ENCODE measurements at regions not wholly inside any gene's neighbourhood (a gene's known extent, or its start where the extent isn't known, plus 50 kb on each side); places are given as distances from the start of the nearest gene placed in this dataset.

DNA sequence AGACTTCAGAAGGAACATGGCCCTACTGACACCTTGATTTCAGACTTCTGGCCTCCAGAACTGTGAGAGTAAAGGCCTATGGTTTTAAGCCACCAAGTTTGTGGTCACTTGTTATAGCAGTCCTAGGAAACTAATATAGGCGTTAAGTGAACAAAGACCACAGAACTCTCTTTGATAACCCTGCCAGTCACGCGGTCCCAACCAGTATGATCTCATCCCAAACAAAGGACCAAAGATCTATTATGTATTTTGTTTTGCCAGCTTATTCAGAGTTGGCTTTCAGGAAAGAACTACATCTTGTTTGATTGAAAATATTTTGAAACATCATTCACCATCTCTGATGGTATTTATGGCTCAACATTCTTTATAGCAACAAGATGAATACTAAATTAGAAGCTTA is 294.4 kb upstream of the SLCO3A1 start:
- no peak for DNase-seq (ENCODE audit: low read depth)

DNA sequence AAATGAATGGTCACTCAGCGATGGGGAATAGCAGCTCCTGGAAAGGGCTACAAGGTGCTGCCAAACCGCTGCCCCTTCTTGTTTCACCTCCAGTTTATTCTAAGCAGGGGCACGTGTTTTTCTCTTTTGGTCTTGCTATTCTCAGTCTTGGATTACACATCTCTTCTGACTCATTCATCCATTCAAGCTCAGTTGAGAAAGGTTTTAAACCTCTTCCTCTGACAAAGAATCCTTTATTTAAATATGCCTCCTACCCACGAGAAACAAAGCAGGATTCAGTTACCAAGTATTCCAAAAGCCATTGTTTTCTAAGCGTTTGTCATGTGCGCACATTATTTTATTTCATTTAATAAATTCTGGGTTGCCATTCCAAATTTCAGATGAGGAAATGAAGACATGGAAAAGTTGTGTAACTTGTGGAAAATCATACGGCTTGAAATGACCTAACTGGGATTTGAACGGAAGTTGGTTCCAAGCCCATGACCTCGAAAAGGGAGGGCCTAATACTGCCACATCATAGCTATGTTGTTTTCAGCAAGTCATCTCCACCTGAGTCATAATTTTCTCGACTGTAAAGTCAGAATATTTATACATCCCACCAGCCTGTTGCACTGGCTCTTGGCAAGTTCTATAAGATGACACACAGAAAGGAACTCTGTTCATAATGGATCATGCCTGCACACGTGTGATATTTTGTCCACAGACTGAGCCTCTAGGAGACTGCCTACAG is 292.0 kb upstream of the SLCO3A1 start:
- no peak for DNase-seq (ENCODE audit: low read depth)

DNA sequence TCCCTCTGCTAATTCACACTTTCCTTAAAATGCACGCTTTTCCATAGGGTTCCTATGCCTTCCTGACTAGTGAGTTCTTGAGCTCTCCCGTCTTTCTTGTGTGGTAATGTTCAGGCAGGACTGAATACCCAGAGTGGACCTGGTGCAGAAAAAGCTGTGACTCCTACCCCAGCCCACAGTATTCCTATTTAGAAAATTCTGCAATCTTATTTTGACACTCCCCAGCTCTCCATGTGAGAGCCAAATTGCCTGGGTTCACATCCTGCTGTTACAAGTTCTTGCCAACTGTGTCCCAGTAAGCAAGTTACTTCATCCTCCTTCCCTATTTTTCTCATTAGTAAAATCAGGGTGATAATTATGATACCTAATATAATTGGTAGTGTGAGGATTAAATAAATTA is 290.8 kb upstream of the SLCO3A1 start:
- no peak for DNase-seq (ENCODE audit: low read depth)

DNA sequence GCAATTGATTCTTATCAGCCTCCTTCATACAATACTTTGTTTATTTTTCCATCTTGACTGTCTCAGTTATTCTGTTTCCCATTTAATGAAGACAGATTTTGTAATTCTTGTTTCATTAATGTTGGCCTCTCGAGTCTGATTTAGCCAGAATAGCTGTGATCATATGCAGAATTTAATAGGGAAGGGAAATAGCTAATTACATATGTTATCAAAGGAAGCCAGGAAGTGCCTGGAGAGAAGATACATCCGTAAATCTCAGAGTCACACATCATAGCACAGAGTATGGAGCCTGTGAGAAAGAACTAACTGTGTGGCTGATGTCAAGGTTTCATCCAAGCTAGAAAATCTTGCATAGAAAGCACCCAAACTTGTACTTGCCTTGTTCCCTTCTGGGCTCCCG is 288.9 kb upstream of the SLCO3A1 start:
- DNase-seq (ENCODE audit: low read depth) = no peak

DNA sequence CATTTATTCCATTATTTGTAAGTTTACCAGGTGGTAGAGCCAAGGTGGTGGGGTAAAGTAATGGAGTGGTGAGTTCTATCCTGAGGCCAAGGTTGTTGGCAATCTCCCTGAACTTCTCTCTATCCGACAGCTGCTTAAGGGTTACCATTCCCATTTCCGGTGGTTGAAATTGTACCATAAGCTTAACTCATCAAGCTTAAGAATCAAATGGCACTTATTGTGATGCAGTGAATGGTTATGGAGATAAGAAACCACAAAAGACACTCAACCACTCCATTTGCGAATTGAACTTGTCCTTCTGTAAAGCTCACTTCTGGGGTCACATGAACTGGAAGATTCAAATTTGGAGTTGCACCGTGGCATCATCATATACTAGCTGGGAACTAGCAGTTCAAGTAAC is 287.4 kb upstream of the SLCO3A1 start:
- no peak for DNase-seq (ENCODE audit: low read depth)

DNA sequence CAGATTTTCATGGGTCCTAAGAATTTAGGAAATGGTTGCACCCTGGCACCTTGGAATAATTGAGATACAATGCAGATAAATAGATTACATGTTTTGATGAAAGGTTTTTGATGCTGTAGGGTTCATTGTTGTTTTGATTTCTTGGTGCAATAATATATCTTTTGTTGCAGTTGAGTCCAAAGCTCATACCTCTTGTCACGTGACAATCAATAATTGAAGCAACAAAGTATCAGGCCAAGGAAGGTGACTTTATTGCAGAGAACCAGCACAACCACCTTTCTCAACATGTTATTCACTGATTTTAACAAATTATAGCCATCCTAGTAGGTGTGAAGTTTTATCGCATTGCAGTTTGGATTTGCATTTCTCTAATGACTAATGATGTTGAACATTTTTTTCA is 285.5 kb upstream of the SLCO3A1 start:
- no peak for DNase-seq (ENCODE audit: low read depth)

DNA sequence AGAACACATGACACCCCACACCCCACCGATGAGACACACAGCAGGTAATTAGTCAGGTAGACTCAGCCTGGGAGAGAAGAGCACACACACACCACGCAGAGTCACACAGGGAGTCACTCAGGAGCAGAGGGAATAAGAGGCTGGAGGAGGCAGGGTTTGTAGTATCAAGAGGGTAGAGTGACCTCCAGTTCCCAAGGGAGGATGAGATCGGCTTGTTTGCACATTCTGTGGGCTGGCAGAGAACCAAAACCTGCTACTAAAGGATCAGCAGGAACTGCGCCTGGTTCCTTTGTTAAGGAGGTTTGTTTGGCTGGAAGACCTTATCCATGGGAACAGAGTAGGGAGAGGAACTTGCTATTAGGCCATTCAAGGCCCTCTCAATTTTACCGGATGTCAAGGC is 281.4 kb upstream of the SLCO3A1 start:
- DNase-seq (ENCODE audit: low read depth) = no peak

DNA sequence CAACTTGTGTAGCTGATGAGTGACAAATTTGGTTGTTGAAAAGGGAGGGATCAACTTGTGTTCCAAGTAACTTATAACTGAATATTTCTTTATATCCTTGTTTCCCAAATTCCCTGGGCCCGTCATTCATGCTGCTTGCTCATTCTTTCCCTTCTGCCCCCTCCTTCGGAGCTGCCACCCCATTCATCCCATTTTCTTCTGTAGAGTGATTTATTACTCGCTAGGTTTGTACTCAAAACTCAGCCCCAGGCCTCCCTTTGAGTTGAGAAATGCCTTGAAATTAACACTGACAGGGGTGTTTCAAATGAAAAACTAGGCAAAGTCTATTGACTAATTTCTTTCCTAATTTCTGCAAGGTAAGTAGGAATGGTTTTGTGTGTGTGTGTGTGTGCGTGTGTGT is 277.4 kb upstream of the SLCO3A1 start:
- DNase-seq (ENCODE audit: low read depth) = no peak

DNA sequence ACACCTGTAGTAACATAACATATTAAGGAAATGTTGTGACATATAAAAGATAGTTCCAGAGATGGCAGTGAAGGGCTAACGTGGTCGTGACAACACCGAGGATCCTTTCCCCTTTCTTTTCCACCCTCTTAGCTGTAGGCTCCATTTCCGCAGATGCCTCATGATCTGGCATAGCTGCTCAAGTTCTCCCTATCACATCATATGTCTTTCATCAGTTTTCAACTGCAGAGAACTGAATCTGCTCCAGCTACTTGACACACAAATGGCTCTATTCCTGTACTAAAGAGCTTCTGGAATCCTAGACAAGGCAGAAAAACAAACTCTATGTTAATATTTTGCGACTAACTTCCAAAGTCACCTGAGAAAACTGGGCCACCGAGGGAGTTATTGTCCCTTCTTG is 275.0 kb upstream of the SLCO3A1 start:
- no peak for DNase-seq (ENCODE audit: low read depth)

DNA sequence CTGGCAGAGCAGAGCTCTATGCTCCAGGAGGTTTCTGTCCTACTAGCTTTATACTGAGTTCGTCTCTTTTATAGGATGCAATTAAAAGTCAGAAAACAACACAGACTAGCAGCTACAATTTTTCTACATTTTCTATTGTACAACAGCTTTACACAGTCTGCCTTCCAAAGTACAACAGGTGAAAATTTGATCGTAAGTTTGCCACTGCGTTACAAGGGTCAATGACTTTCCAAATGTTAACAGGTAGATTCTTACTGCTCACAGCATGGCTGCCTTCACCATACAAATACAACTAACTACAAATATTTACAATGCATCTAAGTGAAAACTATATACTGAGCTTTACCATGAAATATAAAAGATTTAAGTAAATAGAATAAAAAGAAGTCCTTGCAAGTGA is 268.6 kb upstream of the SLCO3A1 start:
- no peak for DNase-seq (ENCODE audit: low read depth)

DNA sequence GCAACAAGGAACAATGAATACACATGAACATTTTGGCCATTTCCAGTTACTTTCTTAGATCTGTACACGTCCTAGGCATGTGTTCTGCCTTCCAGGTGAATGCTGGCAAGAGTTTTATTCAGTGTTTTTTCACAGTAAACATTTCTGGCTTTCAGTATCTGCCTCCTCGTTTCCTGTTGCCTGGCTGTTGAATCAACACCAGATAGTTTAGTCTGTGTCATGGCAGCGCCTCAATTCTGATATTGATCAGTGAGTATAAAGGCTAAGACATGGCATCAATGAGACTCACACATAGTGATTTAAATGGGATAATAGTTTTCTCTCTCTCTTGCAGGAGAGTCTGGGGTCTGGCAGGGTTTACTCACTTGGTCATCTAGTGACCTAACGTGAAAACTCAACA is 266.9 kb upstream of the SLCO3A1 start:
- DNase-seq (ENCODE audit: low read depth) = no peak

DNA sequence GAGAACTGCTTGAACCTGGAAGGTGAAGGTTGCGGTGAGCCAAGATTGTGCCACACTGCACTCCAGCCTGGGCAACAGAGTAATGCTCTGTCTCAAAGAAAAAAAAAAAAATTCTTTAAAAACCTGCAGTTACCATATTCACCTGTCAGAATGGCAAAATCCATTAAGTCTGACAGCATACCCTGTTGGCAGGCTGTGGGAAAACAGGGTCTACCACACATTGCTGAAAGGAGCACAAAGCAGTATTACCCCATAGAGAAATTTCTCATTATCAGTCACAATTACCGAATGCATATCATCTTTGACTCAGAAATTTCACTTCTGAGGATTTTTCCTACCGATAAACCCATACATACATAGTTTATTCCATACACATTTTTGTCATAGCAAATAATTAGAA is 264.1 kb upstream of the SLCO3A1 start:
- peak; percentile 4 for DNase-seq (ENCODE audit: low read depth)

DNA sequence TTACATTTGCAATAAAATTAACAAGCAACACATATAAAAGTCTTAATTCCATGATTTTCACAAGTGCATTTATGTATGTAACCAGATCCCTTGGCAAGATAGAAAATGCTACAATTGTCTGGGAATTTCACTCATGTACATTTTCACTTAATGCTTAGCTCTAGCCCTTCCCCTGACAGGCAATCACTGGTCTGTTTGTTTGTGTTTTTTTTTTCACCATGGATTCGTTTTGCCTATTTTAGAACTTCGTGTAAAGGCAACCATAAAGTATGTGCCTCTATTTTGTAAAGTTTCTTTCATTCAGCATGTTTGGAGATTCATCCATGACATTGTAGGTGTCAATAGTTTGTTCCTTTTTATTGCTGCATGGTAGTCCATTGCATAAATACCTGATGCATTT is 260.9 kb upstream of the SLCO3A1 start:
- DNase-seq (ENCODE audit: low read depth) = no peak

DNA sequence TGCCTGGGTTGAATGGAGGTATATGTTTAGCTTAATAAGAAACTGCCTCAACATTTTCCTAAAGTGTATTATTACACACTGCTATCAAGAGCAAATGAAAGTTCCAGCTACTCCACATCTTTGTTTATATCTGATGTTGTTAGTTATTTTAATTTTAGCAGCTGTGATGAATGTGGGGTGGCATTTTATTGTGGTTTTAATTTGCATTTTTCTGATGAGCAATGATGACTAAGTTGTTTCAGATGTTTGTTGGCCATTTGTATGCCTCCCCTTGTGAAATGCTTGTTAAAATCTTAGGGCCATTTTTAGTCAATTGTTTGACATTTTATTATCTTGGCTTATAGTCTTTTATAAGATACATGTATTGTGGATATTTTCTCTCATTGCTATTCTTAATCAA is 260.4 kb upstream of the SLCO3A1 start:
- DNase-seq (ENCODE audit: low read depth) = no peak

DNA sequence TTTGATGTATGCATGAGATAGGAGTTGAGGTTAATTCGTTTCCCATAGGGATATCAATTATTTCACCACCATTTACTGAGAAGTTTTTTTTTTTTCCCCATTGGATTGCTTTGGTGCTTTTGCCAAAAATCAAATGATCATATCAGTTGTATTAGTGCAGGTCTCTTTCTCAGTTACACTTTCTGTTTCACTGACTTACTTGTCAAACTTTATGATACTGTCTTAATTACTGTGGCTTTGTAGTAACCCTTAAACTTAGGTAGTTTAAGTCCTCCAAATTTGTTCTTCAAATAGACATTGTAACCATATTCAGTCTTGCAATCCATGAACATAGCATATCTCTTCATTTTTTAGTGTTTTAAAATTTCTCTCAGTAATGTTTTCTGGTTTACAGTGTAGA is 259.9 kb upstream of the SLCO3A1 start:
- no peak for DNase-seq (ENCODE audit: low read depth)

DNA sequence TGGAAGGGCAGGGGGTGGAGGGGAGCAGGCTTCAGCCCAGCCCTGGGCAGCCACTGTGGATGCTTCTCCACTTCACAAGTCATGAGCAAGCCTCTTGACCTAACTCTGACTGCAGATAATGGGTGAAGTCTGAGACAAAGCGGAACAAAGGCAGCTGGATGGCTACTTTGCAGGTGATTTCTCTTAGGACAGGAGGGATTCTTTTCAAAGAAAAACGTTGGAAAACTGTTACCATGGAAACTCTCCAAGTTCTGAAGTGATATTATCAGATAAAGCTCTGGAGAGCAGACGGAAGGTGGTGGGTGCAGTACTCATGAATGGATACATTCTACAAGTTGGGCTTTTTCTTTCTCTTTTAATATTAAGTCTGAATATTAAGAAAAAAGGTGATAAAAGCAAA is 254.2 kb upstream of the SLCO3A1 start:
- DNase-seq (ENCODE audit: low read depth) = no peak

DNA sequence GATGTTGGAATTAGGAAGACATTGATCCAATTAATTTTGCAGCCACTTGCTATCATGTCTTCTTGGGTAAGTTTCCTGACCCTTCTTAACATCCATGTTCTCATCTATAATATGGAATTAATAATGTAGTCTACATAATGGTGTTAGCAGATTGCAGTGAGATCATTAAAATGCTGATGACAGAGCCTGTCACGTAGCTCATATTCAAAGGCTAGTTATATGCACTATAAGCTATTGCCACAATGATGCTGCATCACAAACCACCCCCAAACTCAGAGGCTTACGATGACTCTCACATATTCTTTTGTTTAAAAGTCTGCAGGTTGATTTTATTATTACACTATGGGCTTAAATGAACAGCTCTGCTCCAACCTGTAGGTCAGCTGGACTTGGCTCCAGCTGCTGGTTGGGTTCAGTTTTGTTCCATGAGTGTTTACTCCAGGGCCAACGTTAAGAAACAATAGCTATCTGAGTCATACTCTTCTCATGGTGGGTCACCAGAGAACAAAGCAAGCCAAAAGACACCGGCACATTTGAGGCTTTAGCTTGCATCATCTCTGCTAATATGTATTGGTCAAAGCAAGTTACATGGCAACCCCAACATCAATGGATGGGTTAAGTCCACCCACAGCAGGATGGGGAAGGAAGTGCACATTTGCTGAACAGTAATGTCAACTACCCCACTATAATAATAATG is 250.0 kb upstream of the SLCO3A1 start:
- DNase-seq (ENCODE audit: low read depth) = no peak

DNA sequence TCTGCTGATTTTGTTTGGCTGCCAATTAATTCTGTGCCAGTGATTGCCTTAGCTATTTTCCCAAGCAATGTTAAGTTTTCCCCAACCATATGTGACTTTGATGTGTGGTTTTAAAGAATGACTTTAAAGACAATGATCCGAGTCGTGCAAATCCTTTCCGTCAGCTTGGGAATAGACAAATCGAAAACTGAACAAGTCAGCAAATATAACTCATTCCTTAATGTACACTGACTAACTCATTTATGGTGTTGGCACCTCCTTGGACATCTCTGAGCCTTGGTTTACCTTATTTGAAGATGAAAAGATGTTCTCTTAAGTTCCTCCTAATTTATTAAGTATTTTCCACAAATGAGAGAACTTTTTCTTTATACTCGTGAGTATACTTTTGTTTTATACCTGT is 249.4 kb upstream of the SLCO3A1 start:
- DNase-seq (ENCODE audit: low read depth) = no peak

DNA sequence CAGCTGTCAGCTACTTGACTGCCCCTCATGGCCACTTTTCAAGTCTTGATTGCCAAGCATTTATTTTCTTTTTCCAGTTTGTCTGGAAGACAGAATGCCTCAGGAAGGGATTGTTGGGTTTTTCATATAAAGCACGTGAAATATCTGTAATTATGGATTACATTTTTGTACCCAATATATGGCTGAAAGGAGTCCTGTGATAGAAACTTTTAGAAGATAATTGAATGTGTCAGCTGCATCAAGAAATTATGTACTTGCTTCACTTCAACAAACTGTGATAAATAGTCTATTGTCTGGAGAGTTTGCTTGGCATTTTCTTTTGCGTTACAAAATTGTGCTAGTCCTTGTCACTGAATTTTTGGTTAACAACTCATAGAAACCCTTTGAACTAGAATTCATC is 247.9 kb upstream of the SLCO3A1 start:
- DNase-seq (ENCODE audit: low read depth) = no peak

DNA sequence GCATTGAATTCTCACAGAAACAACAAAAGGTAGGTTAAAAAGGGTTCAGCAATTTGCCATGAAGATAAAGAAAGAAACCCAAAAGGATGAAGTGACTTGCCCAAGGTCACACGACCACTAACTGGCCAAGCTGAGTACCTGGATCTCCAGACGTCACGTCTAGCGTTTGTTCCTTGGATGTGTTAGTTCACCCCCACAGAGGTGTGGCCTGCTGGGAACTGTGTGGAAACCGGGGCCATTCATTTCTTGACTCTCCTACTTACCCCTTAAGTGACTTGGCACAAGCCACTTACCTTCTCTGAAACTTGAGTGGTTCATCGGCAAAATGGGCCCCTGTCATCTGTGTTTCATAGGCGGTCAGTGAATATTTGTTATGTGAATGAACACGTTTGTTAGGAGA is 244.3 kb upstream of the SLCO3A1 start:
- DNase-seq (ENCODE audit: low read depth) = no peak

DNA sequence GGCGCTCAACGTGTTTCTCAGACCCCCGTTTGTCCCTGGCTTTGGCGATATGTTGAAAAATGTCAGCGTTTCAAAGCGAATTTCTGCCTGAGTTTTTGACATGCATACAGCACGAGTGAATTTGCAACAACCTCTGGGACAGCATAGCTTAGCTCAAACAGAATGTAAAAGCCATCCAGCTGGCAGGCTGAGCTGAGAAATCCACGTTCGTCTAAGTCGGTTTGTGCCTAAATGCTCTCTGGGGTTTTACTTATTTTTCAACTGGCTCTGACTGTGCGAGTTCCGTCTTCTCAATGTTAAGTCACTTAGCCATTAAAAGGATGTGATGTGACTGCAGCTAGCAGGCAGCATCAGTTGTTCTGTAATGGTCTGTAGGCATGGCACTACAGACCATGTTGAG is 243.5 kb upstream of the SLCO3A1 start:
- no peak for DNase-seq (ENCODE audit: low read depth)

DNA sequence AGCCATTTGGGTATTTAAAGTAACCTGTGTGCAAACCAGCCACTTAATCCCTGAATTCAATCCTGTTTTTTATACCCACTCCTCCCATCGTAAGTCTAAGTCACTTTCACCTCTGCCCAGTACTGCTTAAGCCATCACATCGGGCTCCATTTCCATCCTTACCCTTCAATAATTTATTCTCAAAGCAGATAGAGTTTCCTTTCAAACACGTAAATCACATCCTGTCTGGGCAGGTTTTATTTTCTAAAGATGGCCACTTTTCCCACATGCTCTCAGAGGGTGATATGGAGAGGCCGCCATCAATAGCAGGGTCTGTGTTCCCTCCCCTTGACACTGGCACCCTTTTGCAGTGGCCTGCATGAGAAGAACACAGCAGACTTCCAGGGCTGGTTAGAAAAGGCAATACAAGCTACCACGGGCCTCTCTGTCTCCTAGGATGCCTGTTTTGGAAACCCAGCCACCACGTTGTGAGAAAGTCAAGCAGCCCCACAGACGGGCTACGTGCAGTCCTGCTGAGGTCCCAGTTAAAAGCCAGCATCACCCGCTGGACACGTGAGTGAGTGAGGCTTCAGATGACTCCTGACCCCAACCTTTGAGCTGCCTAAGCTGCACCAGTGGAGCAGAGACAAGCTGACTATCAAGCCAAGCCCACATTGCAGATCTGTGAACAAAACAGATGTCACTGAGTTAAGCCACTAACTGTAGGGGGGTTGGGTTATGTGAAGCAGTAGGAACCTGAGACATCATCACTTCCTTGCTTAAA is 241.8 kb upstream of the SLCO3A1 start:
- no peak for DNase-seq (ENCODE audit: low read depth)

DNA sequence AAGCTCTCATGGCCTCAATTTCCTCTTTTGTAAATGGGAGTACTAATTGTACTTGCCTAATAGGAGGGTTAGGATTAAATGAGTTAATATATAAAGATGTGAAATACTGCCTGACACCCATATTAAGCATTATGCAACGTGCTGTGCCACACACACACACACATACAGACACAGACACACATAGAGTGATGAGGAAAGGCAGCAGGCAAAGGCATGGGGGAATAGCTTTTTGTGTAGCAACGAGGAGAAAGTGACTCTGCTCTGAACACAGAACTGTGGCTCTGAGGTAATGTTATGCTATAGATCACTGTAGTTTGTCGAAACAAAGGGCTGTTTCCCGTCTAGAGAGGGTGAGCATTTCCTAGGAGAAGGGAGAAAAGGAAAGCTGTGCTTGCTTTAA is 233.3 kb upstream of the SLCO3A1 start:
- DNase-seq (ENCODE audit: low read depth) = no peak
